HepG2 (cell line): ENCODE measurements at regions not wholly inside any gene's neighbourhood (a gene's known extent, or its start where the extent isn't known, plus 50 kb on each side); places are given as distances from the start of the nearest gene placed in this dataset.

ENCODE experiments used
- ATAC-seq: fragments of 200-7000 bp; cut with Tn5 transposase; 3 replicates; pipeline ENCODE4 v1.9.1; 2020; ENCODE audit warnings: mild to moderate bottlenecking, moderate library complexity
- BruUV-seq: library from RNA; stranded (reverse); fragments of 400-500 nt; replicated peaks from 2 replicates; lab custom pipeline; 2021; lab: Mats Ljungman, UMichigan
- CTCF ChIA-PET: fragments of 300-600 bp; formaldehyde crosslinking; extraction: SDS; loops from one replicate; lab custom pipeline; 2021; ENCODE audit warnings: low total read pairs, inconsistent platforms, low intra/inter-chr PET ratio; lab: Yijun Ruan, JAX
- POLR2A ChIA-PET: fragments of 350-600 bp; sonication (Branson Sonifier 250); formaldehyde crosslinking; loops from one replicate; lab custom pipeline; 2020; ENCODE audit warnings: antibody characterized with exemption, inconsistent platforms; lab: Yijun Ruan, JAX
- DNase-seq: peaks from one replicate; pipeline ENCODE4 v3.0.0-alpha.2; 2015; ENCODE audit warnings: low spot score
- FAIRE-seq: peaks from 3 replicates; lab custom pipeline; 2011; peaks lifted over from hg19 to GRCh38; lab: Jason Lieb, UNC
- H2AFZ ChIP-seq: one replicate; pipeline ENCODE4 v1.6.1; 2011; ENCODE audit warnings: low read length, inconsistent platforms
- H3K27ac ChIP-seq: fragments of 300-600 bp; 3 replicates; pipeline ENCODE4 v1.8.0; 2011; ENCODE audit warnings: mixed run types, mild to moderate bottlenecking, mixed read lengths, low read length, inconsistent platforms; ENCODE audit not compliant: insufficient read depth; ENCODE audit errors: extremely low read length
- H3K27me3 ChIP-seq, 2 experiments: fragments of 200-600 bp in 1 of 2; 2 replicates in 1 of 2; 3 replicates in 1 of 2; pipeline versions ENCODE4 v1.6.0 to v1.8.0; 2011; ENCODE audit warnings: low read length in 2 of 2, mild to moderate bottlenecking in 2 of 2, moderate library complexity in 2 of 2, inconsistent platforms in 1 of 2; ENCODE audit not compliant: insufficient read depth in 2 of 2, control insufficient read depth in 1 of 2
- H3K36me3 ChIP-seq, 2 experiments: fragments of 200-600 bp in 1 of 2; replicated peaks in 1 of 2; 2 replicates in 1 of 2; 3 replicates in 1 of 2; pipeline versions ENCODE4 v1.5.1 to v1.8.0; 2011; ENCODE audit warnings: low read length in 2 of 2, inconsistent platforms in 1 of 2; ENCODE audit not compliant: insufficient read depth in 2 of 2, control insufficient read depth in 1 of 2
- H3K4me1 ChIP-seq: 2 replicates; pipeline ENCODE4 v1.5.1; 2012; ENCODE audit warnings: low read length, inconsistent platforms; ENCODE audit not compliant: insufficient read depth
- H3K4me2 ChIP-seq: 2 replicates; pipeline ENCODE4 v1.6.0; 2011; ENCODE audit warnings: low read depth, low read length, inconsistent platforms
- H3K4me3 ChIP-seq, 3 experiments: fragments of 200-600 bp in 1 of 3; sonication (generic), shearing (Covaris generic) in 1 of 3; replicated peaks in 1 of 3; 2 replicates each; pipeline ENCODE4 v1.5.1; 2011 to 2016; ENCODE audit warnings: low read length in 3 of 3, inconsistent platforms in 2 of 3, low read depth in 2 of 3, mild to moderate bottlenecking in 2 of 3, control low read depth in 1 of 3, mixed read lengths in 1 of 3; ENCODE audit not compliant: insufficient read depth in 1 of 3
- H3K79me2 ChIP-seq: one replicate; pipeline ENCODE4 v1.6.1; 2011; ENCODE audit warnings: low read length, inconsistent platforms; ENCODE audit not compliant: insufficient read depth
- H3K9ac ChIP-seq: 2 replicates; pipeline ENCODE4 v1.6.0; 2011; ENCODE audit warnings: mild to moderate bottlenecking, low read depth, low read length, inconsistent platforms; ENCODE audit not compliant: insufficient read depth
- H3K9me3 ChIP-seq: 2 replicates; pipeline ENCODE4 v1.5.1; 2012; ENCODE audit warnings: mild to moderate bottlenecking, low read length
- H4K20me1 ChIP-seq: 2 replicates; pipeline ENCODE4 v1.6.0; 2011; ENCODE audit warnings: inconsistent platforms, mild to moderate bottlenecking, low read length, moderate library complexity; ENCODE audit not compliant: insufficient read depth
- HCFC1 ChIP-seq: fragments of 150-350 bp; IDR thresholded peaks from 2 replicates; pipeline ENCODE4 v1.6.1; 2014; ENCODE audit warnings: low read depth, low read length
- IKZF4 ChIP-seq: sonication (generic); formaldehyde crosslinking; IDR thresholded peaks from 2 replicates; pipeline ENCODE4 v1.5.1; 2020; ENCODE audit warnings: borderline replicate concordance, mild to moderate bottlenecking, low read depth, missing genetic modification reagents; ENCODE audit errors: not compliant biosample characterization
- IRF9 ChIP-seq: sonication (generic); formaldehyde crosslinking; IDR thresholded peaks from 2 replicates; pipeline ENCODE4 v1.8.0; 2022; ENCODE audit warnings: missing genetic modification reagents, mild to moderate bottlenecking, borderline replicate concordance
- MED13 ChIP-seq: sonication (generic); formaldehyde crosslinking; IDR thresholded peaks from 2 replicates; pipeline ENCODE4 v1.5.0; 2020; ENCODE audit warnings: missing genetic modification reagents
- TSC22D2 ChIP-seq: sonication (generic); formaldehyde crosslinking; IDR thresholded peaks from 2 replicates; pipeline ENCODE4 v1.5.1; 2020; ENCODE audit warnings: missing genetic modification reagents, mild to moderate bottlenecking, borderline replicate concordance
- ZNF615 ChIP-seq: sonication (generic); formaldehyde crosslinking; IDR thresholded peaks from 2 replicates; pipeline ENCODE4 v1.5.0; 2020; ENCODE audit warnings: mild to moderate bottlenecking, missing genetic modification reagents, borderline replicate concordance
- ZSCAN20 ChIP-seq: sonication (generic); formaldehyde crosslinking; IDR thresholded peaks from 2 replicates; pipeline ENCODE4 v1.4.0; 2020; ENCODE audit warnings: missing genetic modification reagents, mild to moderate bottlenecking, borderline replicate concordance
- WGBS: methylation state at CpG from one replicate; pipeline ENCODE4 v1.1.6; 2017; ENCODE audit warnings: low lambda C conversion rate; 5-methylcytosine and 5-hydroxymethylcytosine counted together
- in situ Hi-C: cut with HindIII; loops from 2 replicates; pipeline ENCODE4 v1.10.0; 2017; ENCODE audit warnings: low pct_unique_long_range_greater_than_20kb; ENCODE audit not compliant: extremely low pct_ligation_motif_present
- intact Hi-C: fragments of 100-400 bp; cut with micrococcal nuclease; formaldehyde crosslinking; loops from one replicate; pipeline ENCODE4 v1.10.0; 2022; ENCODE audit not compliant: unreplicated experiment

- 46% methylated on average over 3 of the region's 3 CpGs for WGBS
- Histone ChIP-seq H3K4me1 (no peaks in the 10 kb centered on the region), H3K27ac (no peak overlapping the region), H4K20me1 (no peaks in the 10 kb centered on the region), H3K79me2 (no peaks in the 10 kb centered on the region), H3K9ac (no peak overlapping the region), H3K27me3 (no peaks in the 10 kb centered on the region)
- DNase-seq (no peak), FAIRE-seq (no peak), ATAC-seq (no peak)
- ChIA-PET POLR2A (no interaction called here), CTCF (no interaction called here)
- intact Hi-C loops = no loop called here
- no TSS peak for BruUV-seq
- in situ Hi-C loops = no loop called here
- TF ChIP-seq TSC22D2 (CRISPR knock-in tag) = no peak
- TF ChIP-seq, all 625 proteins: peak for 0
- no peak overlapping the region for H3K4me3 ChIP-seq
- H3K36me3 ChIP-seq = no peaks in the 10 kb centered on the region
- H3K9me3 ChIP-seq = no peaks in the 10 kb centered on the region
- H3K4me2 ChIP-seq = no peak overlapping the region
- no peak overlapping the region for H2AFZ ChIP-seq
Observed at GRCh38 chr7:41010418-41010817, 692.5 kb downstream of the INHBA start.

GRCh38 chr7:41007811-41008210, 695.1 kb downstream of the INHBA start:
- Histone ChIP-seq H4K20me1 (no peaks in the 10 kb centered on the region), H3K27ac (no peak overlapping the region), H3K79me2 (no peaks in the 10 kb centered on the region), H3K36me3 (no peaks in the 10 kb centered on the region), H3K9ac (no peak overlapping the region), H2AFZ (no peak overlapping the region), H3K4me1 (no peaks in the 10 kb centered on the region), H3K4me2 (no peak overlapping the region), H3K27me3 (no peaks in the 10 kb centered on the region), H3K9me3 (no peaks in the 10 kb centered on the region), H3K4me3 (no peak overlapping the region)
- CTCF ChIA-PET = no interaction called here
- DNase-seq (no peak), FAIRE-seq (no peak), ATAC-seq (no peak)
- intact Hi-C loops (no loop called here), in situ Hi-C loops (no loop called here)
- TF ChIP-seq IRF9 = no peak
- no peak for TF ChIP-seq HCFC1
- TF ChIP-seq ZNF615 = no peak
- TF ChIP-seq ZSCAN20 = no peak
- no peak for TF ChIP-seq MED13 (CRISPR knock-in tag)
- no peak for TF ChIP-seq IKZF4
- 2% methylated on average over 3 of the region's 3 CpGs for WGBS
- POLR2A ChIA-PET = no interaction called here
- no TSS peak for BruUV-seq
